C1 segment of cervical spinal cord (tissue), 14 donors: ENCODE measurements at regions not wholly inside any gene's neighbourhood (a gene's known extent, or its start where the extent isn't known, plus 50 kb on each side); places are given as distances from the start of the nearest gene placed in this dataset.
A peak's percentile ranks its signal among the peaks of the same experiment; 100 is the strongest.

ENCODE experiments used
- DNase-seq, 14 donors: peaks; one replicate each; lab custom pipeline; 2025; lab: John Stamatoyannopoulos, UW

DNA sequence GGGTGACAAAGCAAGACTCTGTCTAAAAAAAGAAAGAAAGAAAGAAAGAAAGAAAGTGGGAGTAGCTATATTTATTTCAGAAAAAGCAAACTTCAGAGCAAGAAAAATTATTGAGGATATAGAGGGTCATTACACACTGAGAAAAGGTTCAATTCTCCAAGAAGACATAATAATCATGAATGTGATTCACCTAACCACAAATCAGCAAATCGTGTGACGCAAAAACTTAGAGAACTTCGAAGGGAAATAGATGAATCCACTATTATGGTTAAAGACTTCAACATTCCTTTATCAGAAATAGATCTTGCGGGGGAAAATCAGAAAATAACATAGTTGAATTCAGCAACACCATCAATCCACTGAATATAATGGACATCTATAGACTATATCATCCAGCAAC, 219.3 kb upstream of the LDB2 start:
- no peak for DNase-seq

DNA sequence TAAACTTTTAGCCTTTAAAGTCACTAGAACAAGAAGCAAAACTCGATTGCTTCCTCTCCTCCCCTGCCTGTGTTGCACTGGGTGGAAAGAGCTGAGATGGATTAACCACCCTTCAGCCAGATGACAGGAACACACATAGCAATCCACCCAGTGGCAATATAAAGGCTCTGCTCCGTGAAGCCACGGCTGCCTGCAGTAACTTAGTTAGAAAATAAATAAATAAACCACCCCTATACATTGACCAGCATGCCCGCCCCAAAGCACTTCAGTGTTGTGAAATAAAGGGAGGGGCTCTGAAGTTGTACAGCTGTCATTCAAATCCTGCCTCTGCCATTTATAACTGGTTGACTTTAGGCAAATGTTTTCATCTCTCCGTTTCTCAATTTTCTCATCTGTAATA, 217.1 kb upstream of the LDB2 start:
- DNase-seq, result no peak

DNA sequence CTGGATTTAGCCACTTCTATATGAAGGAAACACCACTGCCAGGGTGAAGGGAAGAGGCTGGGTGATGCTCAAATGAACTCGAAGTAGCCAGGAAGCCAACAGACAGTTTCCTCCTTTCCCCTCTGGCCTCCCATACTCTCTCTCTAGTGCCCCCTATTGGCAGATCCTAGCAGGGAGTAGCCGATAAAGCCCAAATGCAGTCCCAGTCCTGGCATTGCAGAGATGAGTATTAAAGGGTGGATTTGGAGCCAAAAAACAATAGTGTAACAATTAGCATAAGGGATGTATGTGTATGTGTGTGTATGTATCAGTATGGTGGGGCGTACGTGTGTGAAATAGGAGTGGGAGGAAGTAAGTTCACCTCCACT, 213.8 kb upstream of the LDB2 start:
- peak in 3 of 14 donors; percentile 0 to 2 (median 1) for DNase-seq

DNA sequence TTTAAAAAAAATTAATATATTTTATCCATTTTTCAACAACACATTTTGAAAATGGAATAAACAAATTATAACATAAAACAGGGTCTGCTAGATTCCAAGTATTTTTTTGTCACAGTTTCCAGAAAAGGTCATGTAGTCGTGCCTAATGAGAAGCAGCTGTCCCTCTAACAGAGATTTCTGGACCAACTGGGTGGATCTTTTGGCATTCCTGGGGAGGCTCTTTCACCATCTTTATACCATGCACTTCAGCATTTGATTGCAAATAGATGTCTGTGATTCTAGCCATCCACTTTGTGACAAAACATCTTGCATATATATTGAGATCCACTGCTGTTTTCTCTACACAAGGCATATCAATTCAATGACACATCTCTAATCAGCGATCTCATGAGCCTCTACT, 210.7 kb upstream of the LDB2 start:
- no peak for DNase-seq

DNA sequence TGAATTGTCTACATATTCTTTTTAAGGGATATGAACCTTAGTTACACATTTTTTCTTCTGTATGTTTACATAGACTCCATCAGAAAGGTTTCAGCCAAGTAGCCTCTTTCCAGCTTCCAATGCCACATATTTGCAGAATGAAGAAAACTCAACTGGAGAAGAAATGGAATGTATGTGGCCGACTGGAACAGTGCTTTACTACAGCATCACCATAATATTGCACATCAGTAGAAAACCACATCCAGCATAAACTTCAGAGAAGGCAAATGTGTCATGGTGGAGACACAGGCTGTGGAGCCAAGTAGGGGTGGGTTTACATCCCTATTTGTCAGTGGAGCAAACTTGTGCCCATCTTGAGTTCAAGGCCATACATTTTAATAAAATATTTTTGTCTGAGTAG, 204.8 kb upstream of the LDB2 start:
- DNase-seq, result no peak

DNA sequence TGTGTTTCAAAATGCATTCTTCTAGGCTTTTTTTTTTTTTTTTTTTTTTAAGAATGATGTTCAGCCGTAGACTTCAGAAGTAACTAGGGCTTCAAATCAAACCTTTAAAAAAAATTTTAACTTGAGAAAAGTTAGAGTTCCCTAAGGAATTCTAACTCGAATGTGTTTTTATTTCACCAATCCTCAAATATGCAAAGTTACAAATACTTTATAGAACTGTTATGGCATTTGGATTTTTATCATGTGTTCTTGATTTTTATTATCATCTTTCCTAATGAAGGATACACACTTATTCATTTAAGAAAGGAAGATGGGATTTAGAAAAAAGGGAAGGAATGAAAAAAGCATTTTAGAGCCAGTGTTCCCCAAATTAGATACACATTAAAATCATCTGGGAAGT, 200.6 kb upstream of the LDB2 start:
- no peak for DNase-seq

DNA sequence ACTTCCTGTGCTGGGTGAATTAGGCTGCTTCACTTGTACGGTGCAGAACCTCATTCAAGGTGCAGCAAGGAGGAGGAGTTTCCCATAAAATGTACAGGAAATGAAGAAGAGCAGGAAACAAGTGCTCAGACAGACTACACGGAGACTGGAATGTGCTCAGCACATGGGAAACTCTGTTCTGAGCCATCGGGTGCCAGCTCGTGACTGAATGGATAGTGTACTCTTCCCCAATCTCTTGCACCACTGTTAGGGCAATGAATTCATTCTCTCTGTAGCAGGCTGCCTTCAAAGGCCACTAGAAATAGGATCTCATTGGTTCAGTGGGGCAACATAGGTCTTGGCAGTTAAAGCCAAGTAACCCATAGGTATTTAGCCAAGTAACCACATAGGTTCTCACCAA, 200.0 kb upstream of the LDB2 start:
- no peak for DNase-seq

DNA sequence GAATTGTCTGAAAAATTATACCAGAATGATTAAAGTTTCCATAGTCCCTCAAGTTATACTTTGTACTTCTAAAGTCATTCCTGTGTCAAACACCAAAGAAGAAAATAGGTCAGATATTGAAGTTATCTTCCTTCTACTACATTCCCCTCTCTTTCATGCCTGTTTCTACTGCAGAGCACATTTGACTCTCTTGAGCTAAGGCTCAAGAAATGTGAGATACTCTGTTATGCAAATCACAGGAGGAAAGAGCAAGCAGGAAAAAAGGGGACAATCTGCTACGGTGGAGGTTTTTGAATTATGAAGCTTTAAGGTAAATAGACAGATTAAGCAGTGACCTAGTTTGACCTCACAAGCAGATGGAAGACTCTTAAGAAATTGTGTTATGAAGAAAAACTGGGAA, 198.9 kb upstream of the LDB2 start:
- no peak for DNase-seq

DNA sequence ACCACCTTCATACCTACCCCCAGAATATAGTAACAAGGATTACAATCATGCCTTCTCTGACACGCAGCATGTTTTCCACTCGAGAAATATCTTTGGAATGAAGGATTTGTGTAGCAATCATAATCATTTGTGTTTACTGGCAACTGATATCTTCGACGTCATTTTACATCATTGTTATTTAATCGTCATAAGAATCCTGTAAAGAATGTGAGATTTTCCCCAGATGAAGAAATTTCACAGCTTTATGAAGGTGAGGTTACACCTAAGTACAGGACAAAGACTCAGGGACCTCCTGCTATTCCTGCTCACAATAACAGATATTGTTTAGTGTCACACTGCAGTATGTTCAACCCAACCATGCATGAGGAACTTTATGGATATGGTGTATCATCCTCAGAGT, 198.2 kb upstream of the LDB2 start:
- no peak for DNase-seq

DNA sequence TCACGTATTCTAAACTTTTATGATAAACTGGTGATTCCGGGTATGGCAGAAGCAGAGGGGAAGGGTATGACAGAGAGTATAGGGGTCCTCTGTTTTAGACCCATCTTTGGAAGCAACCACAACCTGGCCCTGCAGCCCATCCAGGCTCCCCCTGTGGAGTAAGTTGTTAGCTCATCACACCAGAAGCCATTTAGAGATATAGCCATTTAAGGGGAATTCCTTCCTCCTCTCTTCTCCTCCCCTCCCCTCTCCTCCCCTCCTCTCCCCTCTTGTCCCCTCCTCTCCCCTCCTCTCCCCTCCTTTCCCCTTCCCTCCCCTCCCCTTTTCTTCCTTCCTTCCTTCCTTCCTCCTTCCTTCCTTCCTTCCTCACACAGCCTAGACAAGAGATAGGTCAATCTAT, 197.3 kb upstream of the LDB2 start:
- DNase-seq, result no peak

DNA sequence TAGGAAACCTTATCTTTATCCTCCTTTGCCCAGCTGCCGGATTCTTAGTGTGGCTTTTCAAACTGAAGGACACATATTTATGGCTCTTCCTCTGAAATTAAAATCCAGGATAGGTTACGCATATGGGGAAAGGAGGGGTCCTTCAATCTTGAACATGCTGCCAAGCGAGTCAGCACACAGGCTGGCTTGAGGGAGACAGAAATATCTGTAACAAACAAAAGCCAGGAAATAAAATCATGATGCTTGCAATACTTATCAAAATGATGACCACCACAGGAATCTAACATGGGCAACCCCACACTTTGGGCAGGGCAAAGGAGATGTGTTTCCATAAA, 196.4 kb upstream of the LDB2 start:
- no peak for DNase-seq

DNA sequence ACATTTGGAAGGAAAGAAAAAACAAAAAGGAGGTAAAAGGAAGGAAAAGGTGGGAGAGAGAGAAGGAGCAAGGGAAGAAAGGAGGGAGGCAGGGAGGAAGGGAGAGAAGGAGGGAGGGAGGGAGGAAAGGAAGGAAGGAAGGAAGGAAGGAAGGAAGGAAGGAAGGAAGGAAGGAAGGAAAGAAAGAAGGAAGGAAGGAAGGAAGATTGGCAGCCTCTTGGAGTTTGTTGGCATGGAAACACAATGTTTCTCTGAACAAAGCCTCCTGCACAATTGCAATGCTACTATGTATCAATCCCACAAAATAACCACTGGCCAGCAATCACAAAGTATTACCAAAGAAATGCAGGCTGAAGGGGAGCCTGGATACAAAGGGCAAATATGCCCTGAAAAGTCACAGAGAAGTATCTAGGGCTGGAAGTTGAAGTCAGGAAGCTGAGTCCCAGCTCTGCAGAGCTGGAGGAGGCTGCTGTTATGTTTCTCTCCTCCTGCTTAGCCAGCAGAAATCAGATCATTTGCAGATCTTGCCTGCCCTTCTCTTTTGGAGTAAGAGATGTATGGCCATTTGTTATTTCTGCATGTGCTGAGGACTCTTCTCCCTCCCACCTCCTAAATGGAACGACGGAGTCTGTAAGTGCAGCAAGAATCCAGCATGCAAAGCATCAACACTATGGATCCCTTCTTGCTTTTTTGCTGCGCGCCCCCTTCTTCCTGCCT, 195.9 kb upstream of the LDB2 start:
- DNase-seq, result no peak

DNA sequence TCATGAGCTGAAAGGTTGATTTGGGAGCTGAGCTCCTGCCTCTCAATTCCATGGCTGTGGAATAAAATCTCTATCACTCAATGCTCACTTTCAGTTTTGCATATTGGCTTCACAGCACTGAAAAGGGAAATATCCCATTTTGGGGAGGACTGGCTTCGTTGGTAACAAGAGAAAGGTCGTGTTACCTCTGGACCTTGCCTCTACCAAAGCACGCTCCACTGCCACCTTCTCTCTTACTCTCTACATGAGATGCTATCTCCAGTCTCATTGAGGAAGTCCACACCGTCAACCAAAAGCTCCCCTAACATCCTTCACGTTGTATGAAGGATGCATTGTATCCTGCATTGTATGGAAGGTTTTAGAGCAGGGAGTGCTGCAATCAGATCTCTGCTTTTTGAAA, 195.0 kb upstream of the LDB2 start:
- DNase-seq, result no peak

DNA sequence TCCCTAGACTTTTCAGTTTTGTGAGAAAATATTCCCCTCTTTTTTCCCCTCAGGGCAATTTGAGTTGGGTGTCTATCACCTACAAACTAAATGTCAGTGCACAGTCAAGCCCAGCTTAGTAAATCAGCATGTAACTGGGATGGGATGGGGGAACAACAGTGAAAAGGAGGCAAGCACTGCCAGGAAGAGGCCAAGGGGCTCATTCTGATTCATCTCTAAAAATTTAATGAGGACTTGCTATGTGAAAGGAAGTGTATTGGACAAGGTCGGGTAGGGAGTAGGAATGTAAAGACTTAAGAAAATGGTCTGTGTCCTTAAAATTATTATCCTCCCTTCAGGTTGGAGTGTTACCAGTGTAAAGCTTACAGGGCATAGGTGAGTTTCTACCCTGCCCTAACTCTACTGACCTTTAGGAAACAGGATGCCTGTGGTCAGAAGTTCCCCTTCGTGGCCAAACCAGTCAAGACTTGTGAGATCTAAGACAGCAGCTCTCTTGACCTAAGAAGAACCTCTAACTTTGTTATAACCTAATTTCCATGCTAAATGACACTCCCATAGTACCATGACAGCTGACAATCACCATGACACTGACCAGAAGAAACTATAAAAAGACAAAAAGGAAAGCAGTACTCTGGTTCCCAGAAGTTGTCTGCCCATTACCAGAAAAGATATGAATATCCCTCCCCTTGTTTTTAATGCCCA, 194.4 kb upstream of the LDB2 start:
- no peak for DNase-seq

DNA sequence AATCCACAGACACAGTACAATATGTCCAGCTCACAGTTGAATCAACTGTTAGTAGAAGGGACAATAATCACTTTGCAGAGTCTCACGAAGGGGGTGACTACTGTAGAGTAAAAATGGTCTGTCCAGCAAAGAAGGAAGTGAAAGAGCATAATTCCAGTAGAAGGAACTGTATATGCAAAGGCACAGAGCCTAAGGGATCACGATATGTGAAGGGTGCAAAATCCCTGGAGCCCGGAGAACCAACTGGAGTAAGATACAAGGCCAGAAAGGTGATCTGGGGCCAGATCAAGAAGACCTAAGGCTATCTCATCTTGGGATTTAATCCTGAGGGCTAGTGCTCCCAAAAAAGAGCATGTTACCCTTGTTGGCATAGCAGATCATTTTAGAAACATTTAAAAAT, 192.7 kb upstream of the LDB2 start:
- no peak for DNase-seq

DNA sequence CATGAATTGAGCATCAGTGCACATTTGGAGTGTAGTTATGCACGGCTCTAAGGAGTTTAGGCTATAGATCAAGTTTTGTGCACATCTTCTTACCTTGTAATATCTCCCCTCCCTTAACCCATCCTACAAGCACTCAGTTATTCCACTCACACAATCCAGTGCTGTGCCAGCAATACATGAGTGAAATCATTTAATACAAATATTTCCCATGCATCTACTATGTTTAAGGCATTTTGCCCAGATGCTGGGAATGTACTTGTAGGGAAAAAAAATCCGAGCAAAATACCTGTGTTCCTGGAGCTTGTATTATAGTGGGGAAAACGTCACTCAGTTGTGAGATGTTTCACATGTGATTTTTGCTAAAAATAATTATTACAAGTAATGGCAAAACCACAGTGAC, 191.6 kb upstream of the LDB2 start:
- no peak for DNase-seq

DNA sequence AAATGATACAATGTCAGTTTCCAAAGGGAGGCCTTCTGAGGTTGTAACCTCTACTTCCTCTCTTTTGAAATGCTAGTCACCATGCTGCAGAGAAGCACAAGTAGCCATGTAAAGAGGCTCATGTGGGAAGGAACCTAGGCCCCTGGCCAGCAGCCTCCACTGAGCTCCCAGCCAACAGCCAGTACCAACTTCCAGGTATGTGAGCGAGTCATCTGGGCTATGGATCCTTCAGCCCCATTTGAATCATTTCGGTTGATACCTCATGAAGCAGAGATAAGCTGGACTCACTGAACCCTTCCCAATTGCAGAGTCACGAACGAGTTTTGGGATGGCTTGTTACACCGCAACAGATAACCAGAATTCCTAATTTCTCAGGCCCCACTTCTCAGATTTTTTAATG, 187.0 kb upstream of the LDB2 start:
- no peak for DNase-seq

DNA sequence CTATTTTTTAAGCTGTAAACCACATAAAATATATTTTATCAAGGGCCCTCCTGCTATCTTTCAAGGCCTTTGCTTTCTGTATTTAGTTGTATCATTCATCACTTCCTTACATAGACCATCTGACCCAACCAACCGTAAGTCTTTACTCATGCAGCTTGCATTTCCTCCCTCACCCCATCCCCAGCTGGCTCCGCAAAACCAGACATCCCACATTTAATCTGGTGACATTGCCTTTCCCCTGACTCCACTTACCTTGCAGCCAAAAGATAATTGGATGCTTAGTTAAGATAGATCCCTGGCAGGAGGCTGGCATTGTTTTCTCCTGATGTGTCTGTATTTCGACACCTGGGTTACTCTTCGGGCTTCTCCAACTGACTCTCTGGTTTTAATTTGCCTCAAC, 183.7 kb upstream of the LDB2 start:
- DNase-seq, result no peak

DNA sequence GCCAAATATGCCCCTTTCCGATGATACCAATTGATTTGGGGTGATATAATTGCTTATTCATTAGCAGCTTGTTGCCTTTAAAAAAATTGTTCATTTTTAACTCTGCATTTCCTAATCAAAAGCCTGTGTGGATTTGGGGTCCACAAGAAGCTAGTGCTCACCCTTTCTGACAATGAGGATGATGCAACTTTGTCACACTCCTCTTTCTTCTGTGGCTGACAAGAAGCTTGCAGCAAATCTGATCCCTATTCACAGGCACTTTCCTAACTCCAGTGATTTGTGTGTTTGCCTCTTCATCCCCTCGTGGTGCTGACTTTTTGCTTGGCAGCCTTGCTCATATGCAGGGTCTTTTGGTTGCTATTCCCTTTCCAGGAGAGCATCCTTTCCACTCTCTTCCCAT, 182.7 kb upstream of the LDB2 start:
- no peak for DNase-seq

DNA sequence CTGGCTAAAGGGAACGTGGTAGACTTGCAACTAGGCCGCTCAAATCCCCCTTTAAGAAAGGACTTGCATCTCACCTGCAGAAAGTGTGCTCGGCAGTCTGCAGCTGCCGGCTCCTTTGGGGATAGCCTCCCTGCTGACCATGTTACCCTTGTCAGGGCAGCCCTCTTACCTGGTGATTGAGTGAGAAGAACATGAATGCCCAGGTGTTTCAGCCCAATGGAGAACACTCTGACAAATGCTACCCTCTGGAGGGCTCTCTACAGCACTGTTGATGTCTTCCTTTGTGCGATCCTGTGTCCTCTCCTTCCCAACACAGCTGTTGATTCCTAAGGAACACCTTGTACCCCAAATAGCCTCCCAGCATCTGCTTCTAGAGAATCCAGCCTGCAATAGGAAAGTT, 178.7 kb upstream of the LDB2 start:
- no peak for DNase-seq

DNA sequence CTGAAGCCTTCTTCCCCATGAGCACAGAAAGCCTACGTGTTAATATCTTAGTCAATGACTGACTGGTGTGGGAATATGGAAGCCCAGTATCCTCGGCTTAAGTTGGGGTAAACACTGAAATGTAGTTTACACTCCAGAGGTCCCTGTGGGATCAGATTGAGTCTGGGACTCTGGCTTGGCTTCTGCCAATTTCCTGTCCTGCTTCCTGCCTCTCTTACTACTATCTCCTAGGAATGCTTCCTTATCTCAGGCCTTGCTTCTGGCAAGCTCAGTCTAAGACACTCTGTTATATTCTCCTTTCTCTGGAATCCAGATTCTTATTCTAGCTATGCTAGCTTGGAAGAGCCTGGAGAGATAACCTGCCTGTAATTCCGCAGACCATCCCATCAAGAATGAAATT, 174.0 kb upstream of the LDB2 start:
- no peak for DNase-seq

DNA sequence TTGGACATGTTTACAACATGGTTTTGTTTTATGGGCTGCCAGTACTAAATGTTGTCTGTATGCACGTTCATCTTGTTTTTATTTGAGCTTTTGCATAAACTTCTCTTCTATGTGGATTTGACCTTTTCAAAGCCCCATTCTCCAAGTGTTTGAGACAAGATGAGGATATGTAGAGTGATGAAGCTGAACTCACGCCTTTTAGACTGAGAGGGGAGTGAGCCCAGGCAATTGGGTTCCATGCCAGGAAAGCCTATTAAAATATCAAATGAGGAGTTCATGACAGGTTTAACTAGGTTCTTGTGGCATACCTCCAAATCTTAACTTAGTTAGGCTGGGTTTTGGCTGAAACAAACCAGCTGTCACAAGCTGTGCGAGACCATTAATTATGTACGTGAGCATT, 170.4 kb upstream of the LDB2 start:
- no peak for DNase-seq

DNA sequence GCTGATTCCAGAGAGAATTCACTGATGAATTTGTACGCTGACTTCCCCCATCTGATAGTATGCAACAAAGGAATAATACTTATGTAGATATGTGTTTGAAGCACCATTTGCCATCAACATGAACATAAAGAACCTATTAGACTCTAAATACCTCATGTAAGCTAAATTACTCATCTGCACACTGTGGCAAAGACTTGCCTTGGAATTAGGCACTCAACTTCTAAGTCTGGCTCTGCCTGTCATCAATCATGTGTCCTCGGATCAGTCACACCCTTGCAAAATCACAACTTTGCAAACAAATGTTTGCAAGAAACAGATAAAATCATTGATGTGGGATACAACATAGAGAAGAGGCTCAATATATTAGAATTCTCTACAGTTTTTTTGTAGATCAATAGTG, 169.9 kb upstream of the LDB2 start:
- DNase-seq, result no peak

DNA sequence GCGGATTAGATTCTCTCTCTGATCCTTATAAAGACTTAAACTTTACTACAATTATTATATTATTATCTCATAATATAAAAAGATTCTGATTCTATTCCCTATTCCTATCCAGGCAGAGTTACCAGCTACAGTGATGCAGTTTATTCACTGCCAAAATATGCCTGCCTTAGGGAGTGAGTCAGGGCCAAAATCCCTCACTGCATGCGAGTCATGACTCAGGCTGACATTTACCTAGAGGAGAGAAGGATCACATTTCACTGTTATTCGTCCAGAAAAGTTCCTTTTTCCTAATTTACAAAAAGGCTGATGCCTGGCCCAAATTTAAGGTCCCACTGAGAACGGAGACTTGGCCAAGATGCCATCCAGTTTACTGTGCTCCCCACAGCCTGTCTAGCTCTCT, 168.5 kb upstream of the LDB2 start:
- DNase-seq, result no peak
